IMR-90 (cell line): ENCODE measurements at regions not wholly inside any gene's neighbourhood (a gene's known extent, or its start where the extent isn't known, plus 50 kb on each side); places are given as distances from the start of the nearest gene placed in this dataset.

Experiments
- ATAC-seq: fragments of 200-7000 bp; cut with Tn5 transposase; 2 replicates; pipeline ENCODE4 v1.9.1; 2020; ENCODE audit warnings: low read depth, mild to moderate bottlenecking, moderate library complexity
- BruUV-seq: library from RNA; stranded (reverse); fragments of 400-500 nt; replicated peaks from 2 replicates; lab custom pipeline; 2021; lab: Mats Ljungman, UMichigan
- CTCF ChIA-PET: fragments of 300-600 bp; formaldehyde crosslinking; extraction: SDS; loops from one replicate; lab custom pipeline; 2021; ENCODE audit warnings: antibody characterized with exemption; lab: Yijun Ruan, JAX
- POLR2A ChIA-PET: fragments of 300-600 bp; sonication (Branson Sonifier 250); formaldehyde crosslinking; loops from one replicate; lab custom pipeline; 2022; ENCODE audit warnings: antibody characterized with exemption; ENCODE audit not compliant: unreplicated experiment; lab: Charles Lee
- DNase-seq: peaks from one replicate; pipeline ENCODE4 v3.0.0; 2013
- H2AFZ ChIP-seq: replicated peaks from 2 replicates; pipeline ENCODE3; 2013; ENCODE audit warnings: low read length, mild to moderate bottlenecking; ENCODE audit not compliant: poor library complexity
- H2AK5ac ChIP-seq: 2 replicates; pipeline ENCODE4 v1.6.1; 2013; ENCODE audit warnings: low read depth, low read length, inconsistent platforms
- H2AK9ac ChIP-seq: replicated peaks from 2 replicates; pipeline ENCODE3; 2013; ENCODE audit warnings: mild to moderate bottlenecking, low read depth, low read length, moderate library complexity; ENCODE audit not compliant: poor library complexity
- H2BK120ac ChIP-seq: 2 replicates; pipeline ENCODE4 v1.6.1; 2013; ENCODE audit warnings: low read depth, low read length, inconsistent platforms
- H2BK15ac ChIP-seq: 3 replicates; pipeline ENCODE4 v1.6.1; 2013; ENCODE audit warnings: low read depth, low read length, inconsistent platforms
- H2BK20ac ChIP-seq: 2 replicates; pipeline ENCODE4 v1.6.1; 2013; ENCODE audit warnings: low read depth, mild to moderate bottlenecking, inconsistent platforms, low read length, moderate library complexity
- H2BK5ac ChIP-seq: 2 replicates; pipeline ENCODE4 v1.6.1; 2013; ENCODE audit warnings: mild to moderate bottlenecking, low read depth, low read length, inconsistent platforms; ENCODE audit not compliant: poor library complexity, severe bottlenecking
- H3K14ac ChIP-seq: replicated peaks from 2 replicates; pipeline ENCODE4 v1.6.1; 2013; ENCODE audit warnings: low read depth, low read length, inconsistent platforms
- H3K18ac ChIP-seq: 2 replicates; pipeline ENCODE4 v1.6.1; 2013; ENCODE audit warnings: low read depth, low read length, control low read depth
- H3K23ac ChIP-seq: 2 replicates; pipeline ENCODE4 v1.6.1; 2013; ENCODE audit warnings: low read depth, low read length, inconsistent platforms
- H3K27ac ChIP-seq: 2 replicates; pipeline ENCODE4 v1.5.1; 2013; ENCODE audit warnings: mild to moderate bottlenecking, control low read depth, low read length; ENCODE audit not compliant: insufficient read depth
- H3K27me3 ChIP-seq: 2 replicates; pipeline ENCODE4 v1.6.1; 2013; ENCODE audit warnings: low read length; ENCODE audit not compliant: control insufficient read depth, insufficient read depth
- H3K36me3 ChIP-seq: 2 replicates; pipeline ENCODE4 v1.6.1; 2013; ENCODE audit warnings: low read length, mixed read lengths; ENCODE audit not compliant: control insufficient read depth, insufficient read depth
- H3K4ac ChIP-seq: 2 replicates; pipeline ENCODE4 v1.6.1; 2013; ENCODE audit warnings: low read depth, low read length, inconsistent platforms
- H3K4me1 ChIP-seq: 2 replicates; pipeline ENCODE4 v1.6.1; 2013; ENCODE audit warnings: low read length, mixed read lengths; ENCODE audit not compliant: control insufficient read depth, insufficient read depth
- H3K4me2 ChIP-seq: 2 replicates; pipeline ENCODE4 v1.6.1; 2013; ENCODE audit warnings: low read depth, mild to moderate bottlenecking, control low read depth, low read length, moderate library complexity
- H3K4me3 ChIP-seq: 2 replicates; pipeline ENCODE4 v1.5.1; 2013; ENCODE audit warnings: low read depth, mild to moderate bottlenecking, control low read depth, low read length, moderate library complexity; ENCODE audit not compliant: insufficient read depth
- H3K56ac ChIP-seq: 2 replicates; pipeline ENCODE4 v1.6.1; 2013; ENCODE audit warnings: low read length, inconsistent platforms; ENCODE audit not compliant: insufficient read depth; ENCODE audit errors: extremely low read depth
- H3K79me1 ChIP-seq, 2 experiments: 2 replicates each; pipeline ENCODE4 v1.6.1; 2013; ENCODE audit warnings: low read length in 2 of 2, inconsistent platforms in 1 of 2, low read depth in 1 of 2
- H3K9ac ChIP-seq: 2 replicates; pipeline ENCODE4 v1.6.1; 2013; ENCODE audit warnings: low read depth, low read length, control low read depth
- H3K9me1 ChIP-seq: 2 replicates; pipeline ENCODE4 v1.6.1; 2013; ENCODE audit warnings: low read length, inconsistent platforms; ENCODE audit not compliant: insufficient read depth
- H3K9me3 ChIP-seq: 2 replicates; pipeline ENCODE4 v1.6.1; 2013; ENCODE audit warnings: low read length; ENCODE audit not compliant: control insufficient read depth, insufficient read depth
- H4K20me1 ChIP-seq: 2 replicates; pipeline ENCODE4 v1.6.1; 2013; ENCODE audit warnings: low read length, inconsistent platforms; ENCODE audit not compliant: insufficient read depth
- H4K5ac ChIP-seq: 2 replicates; pipeline ENCODE4 v1.6.1; 2013; ENCODE audit warnings: mild to moderate bottlenecking, low read depth, low read length, control low read depth
- H4K8ac ChIP-seq, 2 experiments: 2 replicates each; pipeline ENCODE4 v1.6.1; 2013; ENCODE audit warnings: low read depth in 2 of 2, low read length in 2 of 2, control low read depth in 1 of 2, inconsistent platforms in 1 of 2
- H4K91ac ChIP-seq: 2 replicates; pipeline ENCODE4 v1.6.1; 2013; ENCODE audit warnings: low read depth, low read length, inconsistent platforms; ENCODE audit not compliant: insufficient read depth
- BHLHE40 ChIP-seq: fragments of 150-350 bp; IDR thresholded peaks from 2 replicates; pipeline ENCODE4 v1.6.1; 2016; ENCODE audit warnings: mild to moderate bottlenecking, low read depth, low read length
- CEBPB ChIP-seq: IDR thresholded peaks from 2 replicates; pipeline ENCODE4 v1.6.1; 2012; ENCODE audit warnings: low read depth, low read length, improper control_type of control experiment
- CHD1 ChIP-seq: IDR thresholded peaks from 2 replicates; pipeline ENCODE4 v1.6.1; 2012; ENCODE audit warnings: low read depth, low read length, improper control_type of control experiment
- FOS ChIP-seq: fragments of 150-350 bp; IDR thresholded peaks from 2 replicates; pipeline ENCODE4 v1.6.1; 2016; ENCODE audit warnings: low read depth, low read length
- MAFK ChIP-seq: IDR thresholded peaks from 2 replicates; pipeline ENCODE4 v1.6.1; 2012; ENCODE audit warnings: low read depth, low read length, improper control_type of control experiment
- MAZ ChIP-seq: IDR thresholded peaks from 2 replicates; pipeline ENCODE4 v1.6.1; 2012; ENCODE audit warnings: low read depth, mild to moderate bottlenecking, low read length, improper control_type of control experiment, moderate library complexity, borderline replicate concordance
- MXI1 ChIP-seq: IDR thresholded peaks from 2 replicates; pipeline ENCODE4 v1.6.1; 2012; ENCODE audit warnings: low read depth, mild to moderate bottlenecking, low read length, moderate library complexity, borderline replicate concordance
- NFE2L2 ChIP-seq: fragments of 150-350 bp; IDR thresholded peaks from 2 replicates; pipeline ENCODE4 v1.6.1; 2016; ENCODE audit warnings: low read depth, mild to moderate bottlenecking, low read length
- POLR2A ChIP-seq: IDR thresholded peaks from 2 replicates; pipeline ENCODE4 v1.6.1; 2012; ENCODE audit warnings: mild to moderate bottlenecking, low read depth, low read length
- RAD21 ChIP-seq: IDR thresholded peaks from 2 replicates; pipeline ENCODE4 v1.6.1; 2012; ENCODE audit warnings: low read length, improper control_type of control experiment
- RCOR1 ChIP-seq: IDR thresholded peaks from 2 replicates; pipeline ENCODE4 v1.6.1; 2012; ENCODE audit warnings: mild to moderate bottlenecking, low read length, improper control_type of control experiment; ENCODE audit not compliant: insufficient replicate concordance
- RFX5 ChIP-seq: IDR thresholded peaks from 2 replicates; pipeline ENCODE4 v1.8.0; 2012; ENCODE audit warnings: low read depth, mild to moderate bottlenecking, low read length, moderate library complexity
- SMC3 ChIP-seq: fragments of 150-350 bp; IDR thresholded peaks from 2 replicates; pipeline ENCODE4 v1.6.1; 2016; ENCODE audit warnings: low read depth, mild to moderate bottlenecking, antibody characterized with exemption, low read length, moderate library complexity
- USF2 ChIP-seq: fragments of 150-350 bp; IDR thresholded peaks from 2 replicates; pipeline ENCODE4 v1.6.1; 2017; ENCODE audit warnings: mild to moderate bottlenecking, antibody characterized with exemption, low read length, low read depth
- WGBS, 2 experiments: methylation state at CpG; one replicate each; pipeline versions ENCODE4 v1.1.5 to v1.1.7; 2013; ENCODE audit warnings: missing lambda C conversion rate in 2 of 2; ENCODE audit not compliant: insufficient read length in 1 of 2; ENCODE audit errors: extremely low coverage in 2 of 2; 5-methylcytosine and 5-hydroxymethylcytosine counted together
- dilution Hi-C: fragments of 300-500 bp; cut with HindIII; formaldehyde crosslinking; loops from one replicate; pipeline ENCODE4 v1.14.3; 2018; ENCODE audit warnings: low sequenced_read_pairs; ENCODE audit not compliant: unreplicated experiment
- in situ Hi-C: fragments of 300-500 bp; cut with MboI; formaldehyde crosslinking; loops from 3 replicates; pipeline ENCODE4 v1.14.3; 2019; ENCODE audit warnings: low sequenced_read_pairs, inconsistent platforms, mixed read lengths
- intact Hi-C: fragments of 100-400 bp; cut with micrococcal nuclease; formaldehyde crosslinking; loops from 2 replicates; pipeline ENCODE4 v1.10.0; 2022
- TF ChIP-seq, protein P1 (sequence below): fragments of 150-350 bp; IDR thresholded peaks from 2 replicates; pipeline ENCODE4 v1.6.1; 2016; ENCODE audit warnings: low read depth, mild to moderate bottlenecking, low read length, moderate library complexity, borderline replicate concordance
- TF ChIP-seq, protein P2 (sequence below): conservative IDR thresholded peaks from 2 replicates; pipeline ENCODE4 v1.5.1; 2012; ENCODE audit warnings: mild to moderate bottlenecking, low read depth, low read length, improper control_type of control experiment

DNA sequence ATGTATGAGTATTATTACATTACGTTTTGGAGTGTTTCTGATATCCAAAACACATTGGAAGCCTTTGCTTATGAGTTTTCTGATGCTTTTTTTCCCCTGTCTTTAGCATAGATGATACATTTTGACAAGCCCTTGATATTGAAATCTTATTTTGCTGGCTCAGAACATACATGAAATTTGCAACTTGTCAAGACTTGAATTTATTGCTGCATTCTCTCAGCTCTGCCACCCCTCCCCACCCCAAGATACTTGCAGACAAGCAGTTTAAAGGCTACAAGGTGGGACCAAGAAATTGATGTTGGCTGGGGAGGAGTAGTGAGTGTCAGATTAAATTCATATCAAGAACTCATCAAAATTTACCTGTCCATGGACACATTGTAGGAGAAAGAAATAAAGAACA, 160.2 kb downstream of the GJA1 start:
- H3K56ac ChIP-seq: no peak overlapping the region
- in situ Hi-C loops: loop anchor here (10.0 kb wide), 1 partner anchor 161 kb away; the partner anchor contains the start of gene GJA1

More for the DNA sequence above, 160.2 kb downstream of the GJA1 start:
- no peaks in the 10 kb centered on the region for H3K27me3 ChIP-seq
- H3K4me2 ChIP-seq: no peak overlapping the region
- no peaks in the 10 kb centered on the region for H3K36me3 ChIP-seq
- no TSS peak for BruUV-seq
- H2AK9ac ChIP-seq: no peak overlapping the region
- peaks cover 8% of the 10 kb centered on the region for H3K4me1 ChIP-seq
- intact Hi-C loops (no loop called here), dilution Hi-C loops (no loop called here)
- peak overlapping the region; percentile 32; the same call in 1 of the 2 replicates for H2AK5ac ChIP-seq
- CTCF ChIA-PET: no interaction called here
- no peaks in the 10 kb centered on the region for H3K79me1 ChIP-seq
- H3K27ac ChIP-seq: no peak overlapping the region
- no peak overlapping the region for H3K18ac ChIP-seq
- no peak overlapping the region; the same call in 1 of the 2 replicates for H2BK120ac ChIP-seq
- H2AFZ ChIP-seq: no peak overlapping the region
- DNase-seq (no peak), ATAC-seq (no peak)
- no peaks in the 10 kb centered on the region for H3K9me1 ChIP-seq
- 0 out of 2 replicates have a peak overlapping the region, but pooled peaks have one; percentile 18 for H4K91ac ChIP-seq
- H3K23ac ChIP-seq: no peak overlapping the region
- no peak overlapping the region for H2BK15ac ChIP-seq
- no peak overlapping the region; the same call in 1 of the 2 replicates for H2BK20ac ChIP-seq
- POLR2A ChIA-PET: no interaction called here
- no peaks in the 10 kb centered on the region for H4K20me1 ChIP-seq
- H3K9me3 ChIP-seq: no peaks in the 10 kb centered on the region
- no peak overlapping the region for H2BK5ac ChIP-seq
- no peak overlapping the region for H3K4ac ChIP-seq
- H3K14ac ChIP-seq: no peak overlapping the region
- H3K9ac ChIP-seq: no peak overlapping the region
- H4K5ac ChIP-seq: no peak overlapping the region
- WGBS, 2 experiments: no CpG with 5 or more reads among the region's 1 CpG
- no peak overlapping the region for H4K8ac ChIP-seq
- H3K4me3 ChIP-seq: no peak overlapping the region
- TF ChIP-seq POLR2A (no peak), CHD1 (no peak), SMC3 (no peak), MXI1 (no peak), RFX5 (no peak), CEBPB (no peak), BHLHE40 (no peak), NFE2L2 (no peak), MAZ (no peak), MAFK (no peak), RAD21 (no peak), USF2 (no peak), RCOR1 (no peak), FOS (no peak)
- TF ChIP-seq, protein P1, sequence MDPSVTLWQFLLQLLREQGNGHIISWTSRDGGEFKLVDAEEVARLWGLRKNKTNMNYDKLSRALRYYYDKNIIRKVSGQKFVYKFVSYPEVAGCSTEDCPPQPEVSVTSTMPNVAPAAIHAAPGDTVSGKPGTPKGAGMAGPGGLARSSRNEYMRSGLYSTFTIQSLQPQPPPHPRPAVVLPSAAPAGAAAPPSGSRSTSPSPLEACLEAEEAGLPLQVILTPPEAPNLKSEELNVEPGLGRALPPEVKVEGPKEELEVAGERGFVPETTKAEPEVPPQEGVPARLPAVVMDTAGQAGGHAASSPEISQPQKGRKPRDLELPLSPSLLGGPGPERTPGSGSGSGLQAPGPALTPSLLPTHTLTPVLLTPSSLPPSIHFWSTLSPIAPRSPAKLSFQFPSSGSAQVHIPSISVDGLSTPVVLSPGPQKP: no peak
- TF ChIP-seq, protein P2, sequence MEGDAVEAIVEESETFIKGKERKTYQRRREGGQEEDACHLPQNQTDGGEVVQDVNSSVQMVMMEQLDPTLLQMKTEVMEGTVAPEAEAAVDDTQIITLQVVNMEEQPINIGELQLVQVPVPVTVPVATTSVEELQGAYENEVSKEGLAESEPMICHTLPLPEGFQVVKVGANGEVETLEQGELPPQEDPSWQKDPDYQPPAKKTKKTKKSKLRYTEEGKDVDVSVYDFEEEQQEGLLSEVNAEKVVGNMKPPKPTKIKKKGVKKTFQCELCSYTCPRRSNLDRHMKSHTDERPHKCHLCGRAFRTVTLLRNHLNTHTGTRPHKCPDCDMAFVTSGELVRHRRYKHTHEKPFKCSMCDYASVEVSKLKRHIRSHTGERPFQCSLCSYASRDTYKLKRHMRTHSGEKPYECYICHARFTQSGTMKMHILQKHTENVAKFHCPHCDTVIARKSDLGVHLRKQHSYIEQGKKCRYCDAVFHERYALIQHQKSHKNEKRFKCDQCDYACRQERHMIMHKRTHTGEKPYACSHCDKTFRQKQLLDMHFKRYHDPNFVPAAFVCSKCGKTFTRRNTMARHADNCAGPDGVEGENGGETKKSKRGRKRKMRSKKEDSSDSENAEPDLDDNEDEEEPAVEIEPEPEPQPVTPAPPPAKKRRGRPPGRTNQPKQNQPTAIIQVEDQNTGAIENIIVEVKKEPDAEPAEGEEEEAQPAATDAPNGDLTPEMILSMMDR: no peak
